ENCODE measurements at regions not wholly inside any gene's neighbourhood (a gene's known extent, or its start where the extent isn't known, plus 50 kb on each side); places are given as distances from the start of the nearest gene placed in this dataset.

GRCh38 chr6:119647309-119647708, 297.7 kb upstream of the MAN1A1 start:
- H3K27me3 ChIP-seq = no peaks in the 10 kb centered on the region
- no peaks in the 10 kb centered on the region for H3K36me3 ChIP-seq
- DNase-seq = no peak
- H3K4me3 ChIP-seq = no peak overlapping the region
- no peak for TF ChIP-seq CTCF (IDR thresholded peaks at IDR 0.05)
- TF ChIP-seq POLR2A (IDR thresholded peaks at IDR 0.05) = no peak
- intact Hi-C loops (cut with DNase I; ENCODE audit: low total_unique reads) = no loop called here
- no peak overlapping the region for H3K27ac ChIP-seq
- H3K4me1 ChIP-seq = no peaks in the 10 kb centered on the region
- no peaks in the 10 kb centered on the region for H3K9me3 ChIP-seq

DNA sequence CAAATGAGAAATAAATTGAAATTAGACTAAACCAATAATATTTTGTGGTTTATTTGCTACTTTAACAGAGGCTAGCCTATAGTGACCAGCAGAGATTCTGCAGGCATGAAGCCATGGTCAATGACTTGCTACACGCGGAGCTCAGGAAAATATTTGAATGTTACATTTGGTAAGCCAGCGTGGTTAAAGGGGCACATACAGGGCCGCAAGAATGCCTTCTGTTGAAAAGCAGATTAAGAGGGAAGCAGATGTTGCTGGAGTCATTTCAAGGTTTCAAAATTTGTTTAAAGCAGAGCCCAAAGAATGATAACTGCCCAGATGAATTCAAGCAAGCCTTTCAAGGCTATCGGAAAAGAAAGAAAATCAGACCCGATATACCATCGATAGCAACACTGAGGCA, 294.3 kb upstream of the MAN1A1 start:
- intact Hi-C loops (cut with DNase I; ENCODE audit: low total_unique reads) = no loop called here
- Histone ChIP-seq H3K36me3 (no peaks in the 10 kb centered on the region), H3K4me3 (no peak overlapping the region), H3K4me1 (no peaks in the 10 kb centered on the region), H3K27ac (no peak overlapping the region), H3K9me3 (no peaks in the 10 kb centered on the region), H3K27me3 (no peaks in the 10 kb centered on the region)
- no peak for DNase-seq
- TF ChIP-seq POLR2A (IDR thresholded peaks at IDR 0.05) (no peak), CTCF (IDR thresholded peaks at IDR 0.05) (no peak)

- Histone ChIP-seq H3K27ac (no peak overlapping the region), H3K4me1 (no peaks in the 10 kb centered on the region), H3K9me3 (no peaks in the 10 kb centered on the region), H3K27me3 (no peaks in the 10 kb centered on the region), H3K4me3 (no peak overlapping the region), H3K36me3 (no peaks in the 10 kb centered on the region)
- no peak for TF ChIP-seq CTCF (IDR thresholded peaks at IDR 0.05)
- no peak for TF ChIP-seq POLR2A (IDR thresholded peaks at IDR 0.05)
- intact Hi-C loops (cut with DNase I; ENCODE audit: low total_unique reads) = no loop called here
- DNase-seq = no peak
Measured at GRCh38 chr6:119637768-119638167, 288.2 kb upstream of the MAN1A1 start.

- intact Hi-C loops (cut with DNase I; ENCODE audit: low total_unique reads) = no loop called here
- Histone ChIP-seq H3K4me3 (no peak overlapping the region), H3K4me1 (no peaks in the 10 kb centered on the region), H3K27ac (no peak overlapping the region), H3K36me3 (no peaks in the 10 kb centered on the region), H3K27me3 (no peaks in the 10 kb centered on the region), H3K9me3 (no peaks in the 10 kb centered on the region)
- no peak for DNase-seq
- no peak for TF ChIP-seq CTCF (IDR thresholded peaks at IDR 0.05)
- no peak for TF ChIP-seq POLR2A (IDR thresholded peaks at IDR 0.05)
Measured at GRCh38 chr6:119636060-119636459, 286.5 kb upstream of the MAN1A1 start.

DNA sequence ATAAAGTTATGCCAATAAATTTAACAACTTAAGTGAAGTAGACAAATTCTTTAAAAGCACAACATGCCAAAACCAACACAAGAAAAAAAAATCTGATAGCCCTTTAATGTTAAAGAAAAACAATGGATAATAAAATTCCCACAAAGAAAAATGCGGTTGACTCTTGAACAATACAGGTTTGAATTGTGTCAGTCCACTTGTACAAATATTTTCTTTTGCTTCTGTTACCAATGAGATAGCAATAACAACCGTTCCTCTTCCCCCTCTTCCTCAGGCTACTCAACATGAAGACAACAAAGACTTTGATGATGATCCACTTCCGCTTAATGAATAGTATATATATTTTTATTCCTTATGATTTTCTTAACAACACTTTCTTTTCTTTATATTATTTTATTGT, 283.9 kb upstream of the MAN1A1 start:
- H3K27ac ChIP-seq = no peak overlapping the region
- H3K27me3 ChIP-seq = no peaks in the 10 kb centered on the region
- TF ChIP-seq POLR2A (IDR thresholded peaks at IDR 0.05) = no peak
- TF ChIP-seq CTCF (IDR thresholded peaks at IDR 0.05) = no peak
- intact Hi-C loops (cut with DNase I; ENCODE audit: low total_unique reads) = no loop called here
- no peaks in the 10 kb centered on the region for H3K9me3 ChIP-seq
- H3K4me3 ChIP-seq = no peak overlapping the region
- no peaks in the 10 kb centered on the region for H3K4me1 ChIP-seq
- H3K36me3 ChIP-seq = no peaks in the 10 kb centered on the region
- no peak for DNase-seq

Data from uterus (tissue), 3 donors.